ENCODE measurements at regions not wholly inside any gene's neighbourhood (a gene's known extent, or its start where the extent isn't known, plus 50 kb on each side); places are given as distances from the start of the nearest gene placed in this dataset.
"Not testable (repeated sequence)": the region's sequence is repeated elsewhere in the genome, so short reads cannot be mapped to it uniquely, and the experiment has no call there.

DNA sequence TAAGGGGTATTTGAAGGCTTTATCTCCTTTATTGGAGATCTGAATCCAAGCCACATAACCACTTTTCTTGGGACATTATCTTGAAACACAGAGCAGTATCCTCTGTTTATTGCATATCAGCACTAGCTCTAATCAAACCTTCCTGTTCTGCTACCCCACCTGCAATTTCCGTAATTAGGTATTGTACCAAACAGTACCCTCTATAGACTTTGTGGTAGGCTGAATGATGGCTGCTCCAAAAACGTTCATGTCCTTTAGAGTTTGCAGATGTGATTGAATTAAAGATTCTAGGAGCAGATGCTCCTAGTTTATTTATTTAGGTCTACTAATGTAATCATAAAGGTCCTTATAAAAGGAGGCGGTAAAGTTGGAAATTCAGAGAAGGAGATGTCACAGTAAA lies 573.0 kb upstream of the ATXN7L3B start:
- DNase-seq (ENCODE audit: low spot score) = no peak

DNA sequence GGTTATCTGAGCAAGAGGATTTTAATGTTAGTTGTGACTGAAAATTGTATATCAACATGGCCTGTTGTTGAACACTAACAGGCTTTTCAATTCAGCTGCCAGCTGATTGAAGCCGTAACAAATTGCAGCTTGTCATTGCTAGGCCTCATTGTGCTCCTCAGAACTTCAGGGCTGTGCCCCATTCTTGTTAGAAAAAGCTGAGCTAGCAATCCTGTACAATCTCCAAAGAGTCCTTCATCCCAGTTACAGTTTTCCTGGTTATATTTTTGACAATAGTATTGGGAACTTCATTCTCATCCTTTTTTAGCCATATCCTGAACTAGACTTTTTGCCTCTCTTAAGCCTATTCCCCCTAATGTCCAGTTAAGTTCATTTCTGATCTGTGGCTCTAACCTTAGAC lies 564.1 kb upstream of the ATXN7L3B start:
- no peak for DNase-seq (ENCODE audit: low spot score)

DNA sequence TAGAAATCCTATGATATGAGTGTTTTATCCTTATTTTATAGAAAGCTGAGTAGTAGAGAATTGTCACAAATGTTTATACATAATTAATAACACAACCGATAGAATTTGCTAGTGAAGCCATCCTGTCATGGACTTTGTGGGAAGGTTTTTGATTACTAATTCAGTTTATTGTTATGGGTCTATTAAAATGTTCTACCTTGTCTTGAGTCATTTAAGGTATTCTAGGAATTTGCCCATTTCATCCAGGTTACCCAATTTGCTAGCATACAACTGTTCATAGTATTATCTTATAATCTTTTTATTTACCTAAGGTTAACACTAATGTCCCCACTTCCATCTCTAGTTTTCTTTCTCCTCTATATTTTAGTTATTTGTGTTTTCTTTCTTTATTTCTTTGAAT lies 553.1 kb upstream of the ATXN7L3B start:
- DNase-seq (ENCODE audit: low spot score) = no peak

DNA sequence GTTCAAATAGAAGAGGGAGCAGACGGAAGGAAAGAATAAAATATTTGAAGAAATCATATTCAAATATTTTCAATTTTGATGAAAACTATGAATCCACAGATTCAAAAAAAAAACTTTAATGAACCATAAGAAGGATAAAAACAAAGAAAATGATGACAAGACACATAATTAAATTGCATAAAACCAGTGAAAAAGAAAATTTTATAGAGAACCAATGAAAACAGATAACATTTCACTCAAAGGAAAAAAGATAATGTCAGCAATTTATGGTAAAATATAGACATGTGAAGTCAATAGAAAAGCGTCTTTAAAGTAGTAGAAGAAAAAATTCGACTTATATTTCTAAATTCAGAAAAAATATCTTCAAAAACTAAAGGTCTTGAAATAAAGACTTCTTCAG lies 546.5 kb upstream of the ATXN7L3B start:
- DNase-seq (ENCODE audit: low spot score) = no peak

DNA sequence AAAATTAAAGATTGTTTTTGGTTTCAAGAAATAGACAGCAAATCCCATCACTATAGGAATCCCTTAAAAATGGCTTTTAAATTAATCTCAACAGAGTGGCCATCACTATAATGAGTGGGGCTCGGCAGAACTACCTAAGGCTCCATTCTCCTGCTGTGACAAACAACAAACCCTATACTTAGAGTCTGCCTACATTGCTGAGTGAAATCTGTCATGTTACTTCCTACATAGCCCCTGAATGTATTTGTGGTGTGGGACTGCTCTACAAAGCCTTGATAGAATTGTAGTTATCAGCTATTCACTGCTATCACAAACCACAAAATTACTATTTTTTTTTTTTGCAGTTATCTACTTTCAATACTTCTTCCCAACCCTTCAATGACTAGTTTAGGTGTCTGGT lies 538.7 kb upstream of the ATXN7L3B start:
- DNase-seq (ENCODE audit: low spot score) = no peak

DNA sequence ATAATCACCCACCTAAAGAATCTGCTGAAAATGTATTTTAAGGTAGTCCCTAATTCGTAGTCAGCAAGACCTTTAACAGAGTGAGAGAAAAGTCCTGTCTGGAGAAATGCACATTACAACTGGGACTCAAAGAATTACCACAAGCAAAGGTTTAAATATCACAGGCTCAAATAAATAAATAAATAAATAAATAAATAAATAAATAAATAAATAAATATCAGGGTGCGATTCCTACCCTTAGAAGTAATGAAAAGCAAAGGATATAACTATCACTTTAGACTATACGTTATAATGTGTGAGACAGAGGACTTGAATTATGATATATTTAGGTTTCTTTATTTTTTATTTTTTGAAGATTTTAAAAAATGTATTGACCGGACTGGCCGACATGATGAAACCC lies 522.5 kb upstream of the ATXN7L3B start:
- DNase-seq (ENCODE audit: low spot score) = no peak

DNA sequence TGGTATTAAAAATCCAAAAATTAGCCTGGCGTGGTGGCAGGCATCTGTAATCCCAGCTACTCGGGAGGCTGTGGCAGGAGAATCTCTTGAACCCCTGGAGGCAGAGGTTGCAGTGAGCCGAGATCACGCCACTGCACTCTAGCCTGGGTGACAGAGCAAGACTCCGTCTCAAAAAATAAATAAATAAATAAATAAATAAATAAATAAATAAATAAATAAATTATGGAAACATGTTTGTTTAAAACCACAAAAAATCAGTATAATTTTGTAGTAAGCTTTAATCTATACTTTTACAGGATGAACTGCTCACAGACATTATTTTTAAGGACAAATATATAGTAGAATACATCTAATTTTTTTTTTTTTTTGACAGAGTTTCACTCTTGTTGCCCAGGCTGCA lies 521.3 kb upstream of the ATXN7L3B start:
- not testable (repeated sequence) for DNase-seq (ENCODE audit: low spot score)

DNA sequence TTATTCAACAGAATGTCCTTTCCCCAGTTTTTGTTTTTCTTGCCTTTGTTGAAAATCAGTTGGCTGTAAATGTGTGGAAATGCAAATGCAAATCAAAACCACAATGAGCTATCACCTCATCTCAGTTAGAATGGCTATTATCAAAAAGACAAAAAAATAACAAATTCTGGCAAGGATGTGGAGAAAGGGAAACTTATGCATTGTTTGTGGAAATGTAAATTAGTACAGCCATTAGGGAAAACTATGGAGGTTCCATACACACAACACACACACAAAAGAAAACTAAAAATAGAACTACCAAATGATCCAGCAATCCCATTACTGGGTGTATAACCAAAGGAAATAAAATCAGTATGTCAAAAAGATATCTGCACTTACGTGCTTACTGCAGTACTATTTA lies 518.8 kb upstream of the ATXN7L3B start:
- DNase-seq (ENCODE audit: low spot score) = no peak

DNA sequence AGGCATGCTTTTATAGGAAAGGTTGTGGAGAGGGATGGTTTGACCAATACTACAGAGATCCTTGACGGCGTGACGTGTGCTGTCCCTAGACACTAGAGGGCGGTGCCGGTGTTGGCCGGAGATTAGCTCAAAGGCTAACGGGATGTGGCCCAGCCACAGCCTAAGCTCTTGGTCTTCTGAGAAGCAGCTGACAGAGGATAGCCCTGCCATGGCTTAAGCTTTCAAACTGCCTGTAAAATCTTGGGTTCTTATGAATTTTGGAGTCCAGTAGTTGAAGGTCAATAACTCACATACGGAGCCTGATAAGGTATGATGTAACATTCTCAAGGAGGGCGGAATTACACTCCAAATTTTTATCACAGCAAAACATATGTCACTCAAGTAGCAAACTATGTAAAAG lies 515.7 kb upstream of the ATXN7L3B start:
- no peak for DNase-seq (ENCODE audit: low spot score)

DNA sequence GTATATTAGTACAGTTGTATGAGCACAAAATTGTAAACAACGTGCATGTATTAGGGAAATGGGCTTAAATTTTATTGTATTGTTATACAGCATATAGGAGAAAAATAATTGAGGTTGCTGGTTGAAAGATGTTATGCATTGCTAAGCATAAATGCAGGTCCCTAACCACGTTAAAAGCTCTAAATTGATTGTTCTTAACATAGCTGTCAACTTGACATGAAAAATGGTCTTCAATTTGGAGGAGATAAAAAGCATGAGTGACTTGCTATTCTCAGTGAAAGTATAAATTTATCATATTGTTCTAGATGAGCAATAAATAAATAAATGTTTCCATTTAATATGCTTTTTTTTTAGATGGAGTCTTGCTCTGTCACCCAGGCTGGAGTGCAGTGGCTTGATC lies 506.6 kb upstream of the ATXN7L3B start:
- no peak for DNase-seq (ENCODE audit: low spot score)

DNA sequence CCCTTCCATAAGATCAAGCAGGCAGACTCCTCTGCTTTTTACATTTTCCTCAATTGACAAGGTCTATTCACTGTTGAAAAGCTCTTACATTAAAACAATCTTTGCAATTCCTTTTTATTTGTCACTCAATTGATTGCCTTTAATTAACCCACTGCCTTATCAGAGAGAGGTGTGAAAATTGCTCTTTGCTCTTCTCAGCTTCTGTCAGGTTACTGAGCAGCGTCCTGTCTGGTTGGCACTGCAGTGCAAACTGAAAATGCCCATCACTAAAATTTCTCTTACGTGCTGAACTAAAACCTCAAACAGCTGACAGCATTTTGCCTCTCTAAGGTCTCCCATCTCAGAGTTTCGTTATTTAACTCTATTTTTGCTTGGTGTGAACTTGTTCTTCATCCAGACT lies 504.1 kb upstream of the ATXN7L3B start:
- DNase-seq (ENCODE audit: low spot score) = no peak

DNA sequence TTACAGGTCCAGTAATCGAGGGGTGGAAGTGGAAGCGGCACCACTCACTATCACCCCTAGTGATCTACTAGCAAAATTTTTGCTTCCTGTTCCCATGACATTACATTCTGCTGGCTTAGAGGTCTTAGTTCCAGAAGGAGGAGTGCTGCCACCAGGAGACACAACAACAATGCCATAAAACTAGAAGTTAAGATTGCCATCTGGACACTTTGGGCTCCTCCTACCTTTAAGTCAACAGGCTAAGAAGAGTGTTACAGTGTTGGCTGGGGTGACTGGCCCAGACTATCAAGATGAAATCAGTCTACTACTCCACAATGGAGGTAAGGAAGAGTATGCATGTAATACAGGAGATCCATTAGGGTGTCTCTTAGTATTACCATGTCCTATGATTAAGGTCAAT lies 498.5 kb upstream of the ATXN7L3B start:
- DNase-seq (ENCODE audit: low spot score) = not testable (repeated sequence)

DNA sequence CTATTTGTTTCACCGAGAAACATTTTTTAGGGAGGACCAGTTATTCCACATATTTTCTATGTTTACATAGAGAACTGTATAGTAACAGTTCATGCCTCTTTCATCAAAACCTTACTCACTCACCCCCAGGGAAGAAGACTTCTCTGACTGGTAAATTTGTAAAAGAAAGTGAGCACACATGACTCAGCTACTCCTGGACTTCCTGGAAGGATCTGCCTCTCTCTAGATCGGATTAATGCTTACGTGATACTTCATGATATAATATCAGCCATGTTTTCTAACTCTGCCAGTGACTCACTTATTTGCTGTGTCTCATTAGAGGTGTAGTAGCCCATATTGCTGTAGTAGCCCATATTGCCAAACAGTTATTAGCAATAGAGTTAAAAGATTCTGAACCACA lies 494.3 kb upstream of the ATXN7L3B start:
- no peak for DNase-seq (ENCODE audit: low spot score)

DNA sequence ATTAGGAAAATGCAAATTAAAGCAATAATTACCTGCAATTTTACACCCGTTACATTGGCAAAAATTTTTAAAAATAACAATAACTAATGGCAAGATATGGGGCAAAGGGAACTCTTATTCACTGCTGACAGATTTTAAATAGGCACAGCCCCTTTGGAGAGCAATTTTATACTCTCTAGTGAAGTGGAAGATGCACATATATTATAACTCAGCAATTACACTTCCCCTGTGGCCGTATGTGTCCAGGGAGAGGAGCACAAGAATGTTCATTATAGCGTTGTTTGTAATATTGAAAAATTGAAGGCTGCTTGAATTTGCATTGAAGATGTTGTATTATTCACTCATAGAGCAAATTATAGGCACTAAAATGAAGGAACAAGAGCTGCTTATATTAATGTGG lies 488.3 kb upstream of the ATXN7L3B start:
- DNase-seq (ENCODE audit: low spot score) = no peak

DNA sequence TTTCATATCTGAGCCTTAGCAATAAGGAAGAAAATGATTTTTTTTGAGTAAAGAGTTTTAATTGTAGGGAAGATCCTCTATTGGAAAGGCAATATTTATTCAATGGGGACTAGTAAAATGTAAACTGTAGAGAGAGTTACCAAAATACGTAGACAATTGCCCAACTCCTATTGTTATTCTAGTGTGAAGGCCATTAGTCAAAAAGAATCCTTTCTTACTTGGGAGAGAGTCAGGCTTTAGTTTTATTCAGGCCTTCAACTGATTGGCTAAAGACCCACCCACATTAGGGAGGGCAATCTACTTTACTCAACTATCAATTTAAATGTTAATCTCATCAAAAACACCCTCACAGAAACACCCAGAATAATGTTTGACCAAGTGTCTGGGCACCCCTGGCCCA lies 485.8 kb upstream of the ATXN7L3B start:
- no peak for DNase-seq (ENCODE audit: low spot score)

DNA sequence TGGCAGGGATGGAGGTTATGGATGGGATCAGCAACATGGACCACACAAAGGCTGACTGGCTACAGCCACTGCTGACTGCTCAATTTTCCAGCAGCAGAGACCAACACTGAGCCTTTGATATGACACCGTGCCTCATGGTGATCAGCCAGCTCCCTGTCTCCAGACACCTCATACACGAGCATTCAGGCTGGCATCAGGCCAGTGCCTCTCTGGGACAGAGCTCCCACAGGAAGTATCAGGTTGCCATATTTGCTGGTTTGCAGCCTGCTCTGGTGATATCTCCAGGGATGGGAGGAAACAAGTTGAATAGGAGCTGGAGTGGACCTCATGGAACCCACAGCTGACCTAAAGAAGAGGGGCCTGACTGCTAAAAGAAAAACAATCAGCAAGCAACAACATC lies 471.2 kb upstream of the ATXN7L3B start:
- no peak for DNase-seq (ENCODE audit: low spot score)

DNA sequence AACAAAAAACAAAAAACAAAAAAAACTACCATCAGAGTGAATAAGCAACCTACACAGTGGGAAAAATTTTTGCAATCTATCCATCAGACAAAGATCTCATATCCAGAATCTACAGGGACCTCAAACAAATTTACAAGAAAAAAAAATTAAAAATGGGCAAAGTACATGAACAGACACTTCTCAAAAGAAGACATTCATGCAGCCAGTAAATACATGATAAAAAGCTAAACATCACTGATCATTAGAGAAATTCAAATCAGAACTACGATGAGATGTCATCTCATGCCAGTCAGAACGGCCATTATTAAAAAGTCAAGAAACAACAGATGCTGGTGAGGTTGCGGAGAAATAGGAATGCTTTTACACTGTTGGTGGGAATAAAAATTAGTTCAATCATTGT lies 466.5 kb upstream of the ATXN7L3B start:
- DNase-seq (ENCODE audit: low spot score) = no peak

DNA sequence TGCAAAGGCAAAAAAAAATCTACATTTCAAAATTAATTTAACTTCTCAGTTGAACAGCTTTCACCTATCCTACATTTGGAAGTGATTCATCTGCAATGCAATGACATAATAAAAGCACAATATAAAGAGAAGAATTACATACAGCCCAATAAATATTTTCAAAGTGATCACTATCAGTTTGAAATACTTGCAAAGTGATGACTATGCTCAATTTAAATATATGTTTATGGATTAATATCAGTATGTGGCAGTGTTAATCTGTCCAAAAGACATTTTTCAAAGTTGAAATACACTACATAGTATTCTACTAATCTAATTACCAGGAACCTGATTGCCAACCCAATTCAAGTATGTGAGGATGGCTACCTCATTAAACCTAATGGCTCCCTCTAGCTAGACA lies 460.7 kb upstream of the ATXN7L3B start:
- no peak for DNase-seq (ENCODE audit: low spot score)

DNA sequence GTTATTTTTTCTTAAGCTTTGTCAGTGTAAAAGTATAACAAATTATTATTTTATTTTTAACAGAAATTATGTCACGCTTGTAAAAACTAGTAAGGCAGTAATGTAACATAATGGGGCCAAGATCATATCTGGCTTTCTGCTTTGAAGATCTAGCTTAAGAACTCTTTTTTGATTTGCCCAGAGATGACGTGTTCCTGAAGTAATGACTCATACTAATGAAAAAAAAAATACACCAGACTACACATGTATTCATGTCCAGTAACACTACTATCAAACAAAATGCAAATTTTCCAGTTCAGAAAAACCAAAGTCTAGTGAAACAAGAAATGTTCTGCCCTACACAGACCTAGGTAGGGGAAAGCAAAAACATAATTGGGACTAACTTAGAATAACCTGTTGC lies 432.2 kb upstream of the ATXN7L3B start:
- no peak for DNase-seq (ENCODE audit: low spot score)

DNA sequence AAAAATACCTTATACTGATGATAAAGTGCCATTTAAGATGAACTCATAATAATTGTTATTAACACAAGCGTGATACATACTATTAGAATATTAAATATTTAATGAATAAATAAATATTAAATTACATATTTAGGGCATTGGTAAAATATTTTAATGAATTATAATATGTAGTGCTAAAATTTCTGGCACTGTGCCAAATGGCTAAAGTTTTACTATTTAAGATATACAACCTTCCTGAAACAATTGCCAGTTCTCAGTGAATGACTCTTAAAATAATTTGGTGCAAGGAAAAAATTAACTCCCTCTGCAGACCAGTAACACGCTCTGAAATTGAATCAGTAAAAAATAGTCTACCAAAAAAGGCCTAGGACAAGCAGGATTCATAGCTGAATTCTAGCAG lies 428.9 kb upstream of the ATXN7L3B start:
- no peak for DNase-seq (ENCODE audit: low spot score)

DNA sequence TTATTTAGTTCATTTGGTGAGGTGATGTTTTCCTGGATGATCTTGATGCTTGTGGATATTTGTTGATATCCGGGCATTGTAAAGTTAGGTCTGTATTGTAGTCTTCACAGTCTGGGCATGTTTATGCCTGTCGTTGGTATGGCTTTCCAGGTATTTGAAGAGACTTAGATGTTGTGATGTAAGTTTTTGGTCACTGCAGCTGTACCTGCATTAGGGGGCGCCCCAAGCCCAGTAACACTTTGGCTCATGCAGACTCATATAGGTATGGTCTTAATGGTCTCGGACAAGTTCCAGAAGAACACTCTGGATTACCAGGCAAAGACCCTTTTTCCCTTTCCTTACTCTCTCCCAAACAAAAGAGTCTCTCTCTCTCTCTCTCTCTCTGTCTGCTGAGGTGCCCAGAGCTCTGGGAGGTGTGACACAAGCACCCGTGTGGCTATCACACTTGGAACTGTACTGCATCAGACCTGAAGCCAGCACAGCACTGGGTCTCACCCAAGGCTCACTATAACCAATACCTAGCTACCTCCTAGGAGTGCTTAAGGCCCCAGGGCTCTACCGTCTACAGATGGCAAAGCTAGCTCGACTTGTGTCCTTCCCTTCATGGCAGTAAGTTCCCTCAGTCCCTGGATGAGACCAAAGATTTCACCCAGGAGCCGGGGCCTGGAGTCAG lies 425.8 kb upstream of the ATXN7L3B start:
- DNase-seq (ENCODE audit: low spot score) = no peak

DNA sequence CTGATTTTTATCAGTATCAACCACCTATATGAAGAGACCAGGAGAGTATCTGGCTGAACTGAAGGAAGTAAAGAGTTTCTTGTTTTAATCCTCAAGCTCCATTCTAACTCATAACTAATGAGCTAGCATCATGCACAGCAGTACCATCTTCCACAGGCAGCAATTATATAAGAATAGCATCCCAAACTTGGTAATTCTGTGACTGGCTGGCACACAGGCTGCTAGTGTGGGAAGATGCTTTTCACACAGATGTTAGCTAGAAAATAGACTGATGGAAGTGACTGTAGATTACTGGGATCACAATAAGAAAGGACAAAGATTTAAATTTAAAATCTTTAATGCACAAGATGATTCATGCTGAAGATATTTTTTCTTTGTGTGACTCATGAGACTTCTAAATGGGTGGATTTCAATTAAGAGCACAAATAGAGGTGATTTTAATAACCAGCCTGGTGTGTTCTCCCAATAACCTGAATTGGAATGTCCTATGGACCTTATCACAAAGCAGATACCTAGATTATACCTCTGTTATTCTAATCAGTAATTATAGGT lies 417.7 kb upstream of the ATXN7L3B start:
- DNase-seq (ENCODE audit: low spot score) = no peak

DNA sequence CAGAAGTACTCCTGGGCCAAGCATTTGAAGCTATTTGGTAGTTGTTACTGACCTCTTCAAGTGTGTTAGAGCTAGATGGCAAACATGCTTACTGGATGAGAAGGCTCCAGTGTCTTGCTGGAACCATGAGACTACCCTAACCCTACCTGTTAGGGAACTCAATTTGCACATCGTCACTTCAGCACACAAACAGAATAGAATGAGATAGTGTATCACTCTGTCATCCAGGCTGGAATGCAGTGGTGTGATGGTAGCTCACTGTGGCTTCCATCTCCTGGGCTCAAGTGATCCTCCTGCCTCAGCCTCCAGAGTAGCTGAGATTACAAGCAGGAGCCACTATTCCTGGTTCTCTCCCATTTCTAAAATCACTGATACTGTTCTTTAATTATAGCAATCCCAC lies 417.0 kb upstream of the ATXN7L3B start:
- DNase-seq (ENCODE audit: low spot score) = no peak

DNA sequence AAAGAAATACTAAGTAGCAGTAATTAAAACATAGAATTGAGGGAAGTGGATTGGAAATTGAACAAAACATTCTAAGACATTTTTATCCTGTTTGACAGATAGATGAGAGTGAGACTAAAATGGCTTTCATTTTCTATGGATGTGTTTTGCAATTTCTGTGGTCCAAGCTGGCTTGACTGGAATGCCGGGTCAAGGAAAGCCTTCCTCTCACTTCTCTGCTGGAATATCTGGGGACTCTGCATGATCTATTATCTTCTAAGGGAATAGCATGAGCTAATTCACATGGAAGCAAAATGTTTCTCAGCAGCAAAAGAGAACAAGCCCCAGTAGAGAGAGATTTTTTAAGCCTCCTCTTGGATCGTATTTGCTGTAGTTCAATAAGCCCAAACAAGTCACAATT lies 407.9 kb upstream of the ATXN7L3B start:
- no peak for DNase-seq (ENCODE audit: low spot score)

DNA sequence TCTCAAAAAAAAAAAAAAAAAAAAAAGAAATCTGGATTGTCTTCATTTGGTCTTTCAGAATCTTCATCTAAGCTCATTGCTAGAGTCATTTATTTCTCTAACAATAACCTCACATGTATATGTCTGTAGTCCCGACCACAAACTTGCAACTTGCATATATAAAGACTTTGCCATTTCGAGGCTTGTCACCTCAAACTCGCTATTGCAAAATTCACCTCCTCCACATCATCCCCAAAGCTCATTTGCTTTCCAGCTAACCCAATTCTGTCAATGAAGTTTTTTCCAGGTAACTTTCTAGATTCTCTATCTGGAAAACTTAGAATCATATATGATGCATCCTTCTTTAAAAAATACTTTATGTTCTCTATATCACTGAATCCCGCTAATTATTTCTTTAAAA lies 393.2 kb upstream of the ATXN7L3B start:
- no peak for DNase-seq (ENCODE audit: low spot score)
